ENCODE measurements at regions not wholly inside any gene's neighbourhood (a gene's known extent, or its start where the extent isn't known, plus 50 kb on each side); places are given as distances from the start of the nearest gene placed in this dataset.

GRCh38 chr16:9040800-9041412, 50.5 kb upstream of the HAPSTR1 start:
- 94 to 98% methylated on average over 7 of the region's 12 CpGs for WGBS, 2 experiments (ENCODE audit: insufficient coverage in 2 of 2)
- H3K27ac ChIP-seq (ENCODE audit: low read depth, low read length, severe bottlenecking), result no peak overlapping the region
- no peak overlapping the region for H3K4me3 ChIP-seq (ENCODE audit: extremely low read depth, insufficient read depth, low read length, poor library complexity, severe bottlenecking)

More at GRCh38 chr16:9040800-9041412, 50.5 kb upstream of the HAPSTR1 start:
- Histone ChIP-seq H3K9me3 (ENCODE audit: control insufficient read depth, low read length) (no peaks in the 10 kb centered on the region), H3K4me1 (ENCODE audit: control insufficient read depth, insufficient read depth, low read length, poor library complexity, severe bottlenecking) (peaks cover 5% of the 10 kb centered on the region), H3K36me3 (ENCODE audit: control insufficient read depth, insufficient read depth, low read length) (no peaks in the 10 kb centered on the region)
